CD4-positive, alpha-beta memory T cell (primary cell): ENCODE measurements at regions not wholly inside any gene's neighbourhood (a gene's known extent, or its start where the extent isn't known, plus 50 kb on each side); places are given as distances from the start of the nearest gene placed in this dataset.

ENCODE experiments used
- CTCF ChIA-PET: fragments of 350-600 bp; sonication (Branson Sonifier 250); formaldehyde crosslinking; loops from one replicate; lab custom pipeline; 2021; ENCODE audit warnings: inconsistent platforms; ENCODE audit not compliant: partially characterized antibody; lab: Charles Lee
- POLR2A ChIA-PET: fragments of 350-600 bp; sonication (Branson Sonifier 250); formaldehyde crosslinking; loops from one replicate; lab custom pipeline; 2021; ENCODE audit not compliant: partially characterized antibody; lab: Charles Lee
- DNase-seq, 5 donors: peaks; one replicate each; pipeline versions ENCODE4 v3.0.0 to v3.0.0-alpha.2; 2020 to 2022; ENCODE audit warnings: mixed read lengths in 1 of 5
- H3K27ac ChIP-seq: one replicate; pipeline ENCODE4 v1.7.0; 2013; ENCODE audit warnings: low read depth, low read length
- H3K27me3 ChIP-seq: 2 replicates; pipeline ENCODE4 v1.7.0; 2013; ENCODE audit warnings: mild to moderate bottlenecking, low read length, moderate library complexity; ENCODE audit not compliant: insufficient read depth
- H3K36me3 ChIP-seq: 2 replicates; pipeline ENCODE4 v1.7.0; 2013; ENCODE audit warnings: mild to moderate bottlenecking, low read length, moderate library complexity; ENCODE audit not compliant: insufficient read depth
- H3K4me1 ChIP-seq: 2 replicates; pipeline ENCODE4 v1.7.0; 2013; ENCODE audit warnings: mild to moderate bottlenecking, low read length, moderate library complexity; ENCODE audit not compliant: insufficient read depth
- H3K4me3 ChIP-seq, 2 donors: one replicate each; pipeline ENCODE4 v1.7.0; 2013; ENCODE audit warnings: low read length in 2 of 2, mild to moderate bottlenecking in 1 of 2
- H3K9me3 ChIP-seq, 2 donors: one replicate each; pipeline ENCODE4 v1.7.0; 2013; ENCODE audit warnings: low read length in 2 of 2, control low read depth in 1 of 2; ENCODE audit not compliant: control insufficient read depth in 1 of 2
- H3K27ac Mint-ChIP-seq, 7 donors: one replicate each; pipeline ENCODE4 v1.8.0; 2020 to 2021; ENCODE audit warnings: mixed read lengths in 7 of 7, mild to moderate bottlenecking in 6 of 7, inconsistent platforms in 3 of 7, moderate library complexity in 3 of 7
- H3K27me3 Mint-ChIP-seq, 2 donors: one replicate each; pipeline ENCODE4 v1.8.0; 2020 to 2021; ENCODE audit warnings: mixed read lengths in 2 of 2
- H3K36me3 Mint-ChIP-seq, 2 donors: one replicate each; pipeline ENCODE4 v1.8.0; 2020 to 2021; ENCODE audit warnings: mixed read lengths in 2 of 2, inconsistent platforms in 1 of 2, mild to moderate bottlenecking in 1 of 2
- H3K4me1 Mint-ChIP-seq, 4 donors: one replicate each; pipeline ENCODE4 v1.8.0; 2020 to 2021; ENCODE audit warnings: mixed read lengths in 4 of 4, mild to moderate bottlenecking in 1 of 4
- H3K4me3 Mint-ChIP-seq, 8 donors: one replicate each; pipeline ENCODE4 v1.8.0; 2020 to 2021; ENCODE audit warnings: mixed read lengths in 8 of 8, mild to moderate bottlenecking in 7 of 8, moderate library complexity in 6 of 8, inconsistent platforms in 3 of 8
- H3K9me3 Mint-ChIP-seq, 8 donors: one replicate each; pipeline ENCODE4 v1.8.0; 2020 to 2021; ENCODE audit warnings: mixed read lengths in 8 of 8, mild to moderate bottlenecking in 5 of 8, inconsistent platforms in 3 of 8, moderate library complexity in 1 of 8
- intact Hi-C: fragments of 100-400 bp; cut with micrococcal nuclease; formaldehyde crosslinking; loops from one replicate; pipeline ENCODE4 v1.15.1; 2023

GRCh38 chr2:239883326-239884050 lies 141.7 kb downstream of the NDUFA10 start:
- no peak overlapping the region for H3K4me3 ChIP-seq
- intact Hi-C loops, result loop anchor here (2.0 kb wide), 2 partner anchors 107 to 483 kb away; partner anchors contain the start of gene HDAC4
- peaks cover 0 to 28% (median 19%) of the 10 kb centered on the region in 8 donors for H3K9me3 Mint-ChIP-seq
- no peaks in the 10 kb centered on the region for H3K27me3 ChIP-seq
- peaks cover 8% of the 10 kb centered on the region for H3K4me1 ChIP-seq
- no peaks in the 10 kb centered on the region for H3K9me3 ChIP-seq
- POLR2A ChIA-PET, result interaction anchor here (0.5 to 1.3 kb wide), 2 partner anchors 482 to 614 kb away, joined by 3 read pairs; partner anchors contain the start of gene HDAC4
- no peak overlapping the region for H3K27ac Mint-ChIP-seq
- no peak for DNase-seq
- H3K36me3 Mint-ChIP-seq, result peaks cover 2 to 6% of the 10 kb centered on the region in 2 donors
- CTCF ChIA-PET, result interaction anchor here (0.8 to 5.7 kb wide), 11 partner anchors 22 to 616 kb away, joined by 3 to 34 read pairs (median 4); no protein-coding TSS in a partner anchor
- no peak overlapping the region for H3K27ac ChIP-seq
- H3K27me3 Mint-ChIP-seq, result peaks cover 1 to 4% of the 10 kb centered on the region in 2 donors
- no peaks in the 10 kb centered on the region for H3K36me3 ChIP-seq
- H3K4me3 Mint-ChIP-seq, result no peak overlapping the region
- peaks cover 4 to 13% (median 6%) of the 10 kb centered on the region in 4 donors for H3K4me1 Mint-ChIP-seq

DNA sequence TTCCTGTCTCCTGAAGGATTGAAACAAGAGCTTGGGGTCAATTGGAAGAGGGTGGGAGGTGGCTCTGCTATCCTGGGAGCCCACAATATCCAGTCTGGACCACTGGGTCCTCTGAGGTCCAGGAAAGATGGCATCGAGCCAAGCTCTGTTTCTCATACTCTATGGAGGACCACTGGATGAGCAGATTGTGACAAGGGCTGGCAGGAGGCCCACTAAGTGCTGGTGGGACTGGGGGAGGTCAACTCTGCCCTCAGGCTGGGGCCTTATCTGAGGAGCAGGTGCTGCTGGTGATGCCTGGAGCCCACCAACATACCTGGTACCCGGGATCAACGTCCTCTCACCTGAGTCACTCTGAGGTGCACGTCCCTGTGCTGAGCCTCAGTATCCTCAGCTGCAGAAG lies 142.4 kb downstream of the NDUFA10 start:
- CTCF ChIA-PET, result interaction anchor here (0.6 to 5.7 kb wide), 16 partner anchors 12 to 847 kb away, joined by 3 to 34 read pairs (median 3); no protein-coding TSS in a partner anchor
- no peak overlapping the region for H3K4me3 Mint-ChIP-seq
- H3K36me3 Mint-ChIP-seq, result peaks cover 2 to 6% of the 10 kb centered on the region in 2 donors
- Histone ChIP-seq H3K27me3 (no peaks in the 10 kb centered on the region), H3K4me1 (peaks cover 8% of the 10 kb centered on the region), H3K27ac (no peak overlapping the region), H3K9me3 (no peaks in the 10 kb centered on the region), H3K36me3 (no peaks in the 10 kb centered on the region), H3K4me3 (no peak overlapping the region)
- peaks cover 0 to 28% (median 19%) of the 10 kb centered on the region in 8 donors for H3K9me3 Mint-ChIP-seq
- peaks cover 6 to 13% (median 8%) of the 10 kb centered on the region in 4 donors for H3K4me1 Mint-ChIP-seq
- POLR2A ChIA-PET, result interaction anchor here (1.0 to 1.3 kb wide), 2 partner anchors 613 to 616 kb away, joined by 3 to 4 read pairs; no protein-coding TSS in a partner anchor
- intact Hi-C loops, result loop anchor here (1.0 to 2.0 kb wide), 5 partner anchors 58 to 615 kb away; partner anchors contain the start of gene HDAC4
- H3K27ac Mint-ChIP-seq, result no peak overlapping the region
- peaks cover 1 to 4% of the 10 kb centered on the region in 2 donors for H3K27me3 Mint-ChIP-seq
- DNase-seq, result no peak

DNA sequence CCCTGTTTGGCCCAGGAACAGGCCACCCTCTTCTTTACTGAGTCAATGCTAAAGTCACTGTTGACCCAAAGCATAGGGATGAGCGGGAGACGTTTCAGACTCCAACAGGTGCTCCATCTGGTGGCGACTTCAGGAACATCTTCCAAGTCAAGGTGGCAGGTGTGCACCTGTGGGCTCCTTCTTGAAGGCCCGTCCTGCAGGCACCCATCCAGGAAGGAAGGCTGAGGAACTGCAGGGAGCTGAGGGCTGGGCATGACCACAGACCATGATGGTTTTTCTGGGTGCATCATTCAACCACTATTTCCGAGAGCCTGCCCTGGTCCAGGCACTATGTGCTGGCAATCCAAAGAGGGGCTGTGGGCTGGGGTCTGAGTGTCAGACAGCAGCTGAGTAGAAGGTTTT lies 142.8 kb downstream of the NDUFA10 start:
- peaks cover 8% of the 10 kb centered on the region for H3K4me1 ChIP-seq
- ChIA-PET POLR2A (interaction anchor here (1.0 to 1.3 kb wide), 2 partner anchors 613 to 615 kb away, joined by 3 to 4 read pairs; no protein-coding TSS in a partner anchor), CTCF (interaction anchor here (0.6 to 5.7 kb wide), 15 partner anchors 11 to 846 kb away, joined by 3 to 34 read pairs (median 3); no protein-coding TSS in a partner anchor)
- peak; percentile 50 to 67 (median 56) for DNase-seq
- H3K27me3 ChIP-seq, result no peaks in the 10 kb centered on the region
- no peak overlapping the region for H3K27ac ChIP-seq
- intact Hi-C loops, result loop anchor here (1.0 to 2.0 kb wide), 5 partner anchors 58 to 615 kb away; partner anchors contain the start of gene HDAC4
- Mint-ChIP-seq H3K9me3 (peaks cover 0 to 28% (median 19%) of the 10 kb centered on the region in 8 donors), H3K27ac (peak overlapping the region in 2 of 7 donors; percentile 5 to 67), H3K4me1 (peaks cover 6 to 13% (median 8%) of the 10 kb centered on the region in 4 donors), H3K36me3 (peaks cover 2 to 6% of the 10 kb centered on the region in 2 donors), H3K4me3 (peak overlapping the region in 1 of 8 donors; percentile 3), H3K27me3 (peaks cover 1 to 4% of the 10 kb centered on the region in 2 donors)
- H3K9me3 ChIP-seq, result no peaks in the 10 kb centered on the region
- no peak overlapping the region for H3K4me3 ChIP-seq
- H3K36me3 ChIP-seq, result no peaks in the 10 kb centered on the region

- Mint-ChIP-seq H3K27ac (peak overlapping the region in 2 of 7 donors; percentile 5 to 67), H3K4me3 (peak overlapping the region in 1 of 8 donors; percentile 3), H3K9me3 (peaks cover 0 to 26% (median 18%) of the 10 kb centered on the region in 8 donors), H3K4me1 (peaks cover 6 to 13% (median 8%) of the 10 kb centered on the region in 4 donors), H3K36me3 (peaks cover 2 to 6% of the 10 kb centered on the region in 2 donors), H3K27me3 (peaks cover 1 to 5% of the 10 kb centered on the region in 2 donors)
- intact Hi-C loops, result loop anchor here (1.0 to 2.0 kb wide), 5 partner anchors 57 to 614 kb away; partner anchors contain the start of gene HDAC4
- no peak overlapping the region for H3K27ac ChIP-seq
- H3K36me3 ChIP-seq, result no peaks in the 10 kb centered on the region
- no peak overlapping the region for H3K4me3 ChIP-seq
- H3K27me3 ChIP-seq, result no peaks in the 10 kb centered on the region
- no peaks in the 10 kb centered on the region for H3K9me3 ChIP-seq
- no peak for DNase-seq
- POLR2A ChIA-PET, result interaction anchor here (1.0 kb wide), 1 partner anchor 615 kb away, joined by 4 read pairs; no protein-coding TSS in a partner anchor
- CTCF ChIA-PET, result interaction anchor here (0.9 to 5.7 kb wide), 10 partner anchors 11 to 792 kb away, joined by 3 to 34 read pairs (median 5); no protein-coding TSS in a partner anchor
- H3K4me1 ChIP-seq, result peaks cover 8% of the 10 kb centered on the region
These were observed 143.4 kb downstream of the NDUFA10 start for GRCh38 chr2:239881561-239882320.

DNA sequence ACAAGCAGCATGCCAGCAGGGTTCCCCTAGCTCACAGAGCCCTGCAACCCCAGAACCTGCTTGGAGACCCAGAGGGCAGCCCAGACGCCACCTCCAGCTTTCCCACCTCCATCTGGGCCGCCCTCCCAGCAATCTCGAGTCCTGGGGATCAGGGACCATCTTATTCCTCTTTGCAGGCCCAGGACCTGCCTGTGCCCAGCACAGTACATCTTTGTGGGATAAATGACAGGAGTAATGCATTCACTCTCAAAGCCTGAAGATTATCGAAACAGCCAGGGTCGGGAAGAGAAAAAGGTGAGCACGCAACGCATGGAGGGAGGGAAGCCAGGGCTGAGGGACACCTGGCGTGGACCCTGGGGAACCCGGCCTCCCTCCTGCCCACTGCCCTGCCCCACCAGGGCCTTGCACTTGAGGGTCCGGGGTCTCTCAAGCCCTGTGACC lies 144.1 kb downstream of the NDUFA10 start:
- ChIA-PET POLR2A (no interaction called here), CTCF (interaction anchor here (0.9 to 5.7 kb wide), 5 partner anchors 10 to 845 kb away, joined by 3 to 34 read pairs (median 7); no protein-coding TSS in a partner anchor)
- H3K4me1 ChIP-seq, result peaks cover 8% of the 10 kb centered on the region
- H3K4me3 ChIP-seq, result no peak overlapping the region
- no peaks in the 10 kb centered on the region for H3K36me3 ChIP-seq
- Mint-ChIP-seq H3K36me3 (peaks cover 2 to 6% of the 10 kb centered on the region in 2 donors), H3K4me1 (peaks cover 6 to 13% (median 8%) of the 10 kb centered on the region in 4 donors), H3K27me3 (peaks cover 1 to 5% of the 10 kb centered on the region in 2 donors), H3K4me3 (no peak overlapping the region), H3K9me3 (peaks cover 0 to 21% (median 15%) of the 10 kb centered on the region in 8 donors), H3K27ac (peak overlapping the region in 1 of 7 donors; percentile 81)
- no peak for DNase-seq
- H3K9me3 ChIP-seq, result no peaks in the 10 kb centered on the region
- no peaks in the 10 kb centered on the region for H3K27me3 ChIP-seq
- no peak overlapping the region for H3K27ac ChIP-seq
- intact Hi-C loops, result no loop called here

DNA sequence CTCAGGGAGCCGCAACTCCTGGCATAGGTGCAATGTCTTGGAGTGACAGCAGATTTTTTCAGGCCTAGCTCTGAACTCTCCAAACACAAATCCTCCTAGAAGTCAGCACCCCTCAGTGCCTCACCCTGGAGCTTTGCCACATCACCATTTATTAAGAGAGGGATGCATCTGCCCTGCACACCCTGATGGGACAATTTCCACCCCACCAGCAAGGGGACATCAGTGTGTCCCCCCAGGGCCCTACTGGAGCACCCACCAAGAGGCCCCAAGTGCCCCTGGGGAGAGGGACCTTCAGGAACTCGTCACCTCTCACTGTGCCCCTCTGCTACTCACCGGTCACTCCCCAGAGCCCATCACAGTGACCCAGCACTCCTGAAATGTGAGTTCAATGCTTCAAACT lies 144.7 kb downstream of the NDUFA10 start:
- Mint-ChIP-seq H3K4me1 (peaks cover 6 to 13% (median 8%) of the 10 kb centered on the region in 4 donors), H3K9me3 (peaks cover 0 to 14% (median 12%) of the 10 kb centered on the region in 8 donors), H3K4me3 (no peak overlapping the region), H3K36me3 (peaks cover 2 to 6% of the 10 kb centered on the region in 2 donors), H3K27ac (peak overlapping the region in 1 of 7 donors; percentile 7), H3K27me3 (peaks cover 1 to 5% of the 10 kb centered on the region in 2 donors)
- H3K4me1 ChIP-seq, result peaks cover 8% of the 10 kb centered on the region
- no peaks in the 10 kb centered on the region for H3K27me3 ChIP-seq
- no peak overlapping the region for H3K4me3 ChIP-seq
- H3K9me3 ChIP-seq, result no peaks in the 10 kb centered on the region
- intact Hi-C loops, result no loop called here
- POLR2A ChIA-PET, result interaction anchor here (1.2 kb wide), 1 partner anchor 613 kb away, joined by 5 read pairs; no protein-coding TSS in a partner anchor
- H3K27ac ChIP-seq, result no peak overlapping the region
- CTCF ChIA-PET, result interaction anchor here (0.6 to 5.7 kb wide), 5 partner anchors 8 to 844 kb away, joined by 3 to 34 read pairs (median 3); no protein-coding TSS in a partner anchor
- no peak for DNase-seq
- H3K36me3 ChIP-seq, result no peaks in the 10 kb centered on the region
